Right lobe of liver (tissue), 6 donors: ENCODE measurements at regions not wholly inside any gene's neighbourhood (a gene's known extent, or its start where the extent isn't known, plus 50 kb on each side); places are given as distances from the start of the nearest gene placed in this dataset.

Source experiments
- ATAC-seq, 4 donors: fragments of 200-7000 bp; cut with Tn5 transposase; one replicate each; pipeline ENCODE4 v1.9.1; 2020; ENCODE audit warnings: mild to moderate bottlenecking in 4 of 4, moderate library complexity in 4 of 4
- DNase-seq, 3 donors: peaks; one replicate each; pipeline ENCODE4 v3.0.0-alpha.2; 2020
- H3K27ac ChIP-seq, 3 donors: fragments of 200-600 bp; one replicate each; pipeline ENCODE4 v1.8.0; 2022
- H3K27me3 ChIP-seq, 2 donors: fragments of 200-600 bp; one replicate each; pipeline ENCODE4 v1.8.0; 2022
- H3K36me3 ChIP-seq, 4 donors: fragments of 200-600 bp; sonication (generic) in 1 of 4; one replicate each; pipeline versions ENCODE4 v1.5.1 to v1.8.0; 2017 to 2022; ENCODE audit warnings: control low read depth in 1 of 4
- H3K4me1 ChIP-seq, 4 donors: fragments of 200-600 bp; sonication (generic) in 1 of 4; one replicate each; pipeline versions ENCODE4 v1.5.1 to v1.8.0; 2017 to 2022; ENCODE audit warnings: control low read depth in 1 of 4
- H3K4me3 ChIP-seq, 3 donors: fragments of 200-600 bp; one replicate each; pipeline ENCODE4 v1.8.0; 2022
- H3K9me3 ChIP-seq, 4 donors: fragments of 200-600 bp; sonication (generic) in 1 of 4; one replicate each; pipeline versions ENCODE4 v1.5.1 to v1.8.0; 2017 to 2022; ENCODE audit warnings: control low read depth in 1 of 4
- CTCF ChIP-seq, 4 donors: fragments of 200-600 bp in 3 of 4; fragments of 450-650 bp in 1 of 4; IDR thresholded peaks; one replicate each; pipeline versions ENCODE4 v1.5.1 to v1.8.0; 2016 to 2022; ENCODE audit warnings: antibody characterized with exemption in 4 of 4, mild to moderate bottlenecking in 2 of 4
- POLR2A ChIP-seq: fragments of 450-650 bp; IDR thresholded peaks from one replicate; pipeline ENCODE4 v1.6.1; 2017; ENCODE audit warnings: antibody characterized with exemption, mild to moderate bottlenecking
- WGBS: methylation state at CpG from one replicate; pipeline ENCODE4 v1.1.6; 2018; ENCODE audit warnings: low coverage, low lambda C conversion rate; ENCODE audit not compliant: insufficient coverage; ENCODE audit errors: missing lambda C conversion rate; 5-methylcytosine and 5-hydroxymethylcytosine counted together
- intact Hi-C, 2 donors: fragments of 100-400 bp; cut with DNase I; formaldehyde crosslinking; loops; one replicate each; pipeline versions ENCODE4 v1.11.2 to v1.14.1; 2022
- donor health status: DM: no; HTN: yes; CAD: no.
- donor health status: DM: no; HTN: no; CAD: no.
- donor health status: DM: no; HTN: no; CAD: no.
- donor health status: DM: no; HTN: yes; CAD: no.
- donor health status: DM: no; HTN: yes; CAD: no.

- DNase-seq (no peak), ATAC-seq (no peak)
- no peaks in the 10 kb centered on the region for H3K4me1 ChIP-seq
- H3K9me3 ChIP-seq = no peaks in the 10 kb centered on the region
- no peak overlapping the region for H3K27ac ChIP-seq
- intact Hi-C loops = no loop called here
- TF ChIP-seq CTCF (IDR thresholded peaks at IDR 0.05) = no peak
- no peak for TF ChIP-seq POLR2A
- 57% methylated on average over 1 of the region's 1 CpG for WGBS
- H3K27me3 ChIP-seq = no peaks in the 10 kb centered on the region
- H3K4me3 ChIP-seq = no peak overlapping the region
- no peaks in the 10 kb centered on the region for H3K36me3 ChIP-seq
These were observed 209.8 kb upstream of the SEMA3D start for GRCh38 chr7:85396676-85397075.

- Histone ChIP-seq H3K4me1 (no peaks in the 10 kb centered on the region), H3K27ac (no peak overlapping the region), H3K4me3 (no peak overlapping the region), H3K9me3 (no peaks in the 10 kb centered on the region), H3K27me3 (no peaks in the 10 kb centered on the region), H3K36me3 (no peaks in the 10 kb centered on the region)
- WGBS = 38% methylated on average over 1 of the region's 1 CpG
- intact Hi-C loops = no loop called here
- ATAC-seq (no peak), DNase-seq (no peak)
- TF ChIP-seq CTCF (IDR thresholded peaks at IDR 0.05) = no peak
- TF ChIP-seq POLR2A = no peak
These were observed 205.9 kb upstream of the SEMA3D start for GRCh38 chr7:85392789-85393188.

GRCh38 chr7:85392326-85392725 is 205.5 kb upstream of the SEMA3D start:
- intact Hi-C loops = no loop called here
- Histone ChIP-seq H3K4me1 (no peaks in the 10 kb centered on the region), H3K27me3 (no peaks in the 10 kb centered on the region), H3K27ac (no peak overlapping the region), H3K9me3 (no peaks in the 10 kb centered on the region), H3K36me3 (no peaks in the 10 kb centered on the region), H3K4me3 (no peak overlapping the region)
- WGBS = 16% methylated on average over 3 of the region's 4 CpGs
- no peak for DNase-seq
- no peak for ATAC-seq
- TF ChIP-seq CTCF (IDR thresholded peaks at IDR 0.05) (no peak), POLR2A (no peak)

- DNase-seq = no peak
- intact Hi-C loops = no loop called here
These were observed 199.6 kb upstream of the SEMA3D start for GRCh38 chr7:85386460-85386859.

More at GRCh38 chr7:85386460-85386859, 199.6 kb upstream of the SEMA3D start:
- no peak for TF ChIP-seq CTCF (IDR thresholded peaks at IDR 0.05)
- TF ChIP-seq POLR2A = no peak
- ATAC-seq = no peak
- Histone ChIP-seq H3K9me3 (no peaks in the 10 kb centered on the region), H3K4me3 (no peak overlapping the region), H3K27ac (no peak overlapping the region), H3K36me3 (no peaks in the 10 kb centered on the region), H3K4me1 (no peaks in the 10 kb centered on the region), H3K27me3 (no peaks in the 10 kb centered on the region)
- 91% methylated on average over 1 of the region's 1 CpG for WGBS
